H1 (cell line): ENCODE measurements at regions not wholly inside any gene's neighbourhood (a gene's known extent, or its start where the extent isn't known, plus 50 kb on each side); places are given as distances from the start of the nearest gene placed in this dataset.

Experiments
- CTCF ChIA-PET: fragments of 300-600 bp; sonication (Branson Sonifier 250); formaldehyde crosslinking; loops from one replicate; lab custom pipeline; 2021; ENCODE audit not compliant: partially characterized antibody; lab: Charles Lee
- POLR2A ChIA-PET: fragments of 300-600 bp; sonication (Branson Sonifier 250); formaldehyde crosslinking; loops from one replicate; lab custom pipeline; 2021; ENCODE audit warnings: inconsistent platforms; ENCODE audit not compliant: partially characterized antibody; lab: Charles Lee
- DNase-seq, 2 experiments: peaks; one replicate each; pipeline versions ENCODE4 v3.0.0 to v3.0.0-alpha.2; 2010 to 2022; ENCODE audit warnings: low spot score in 2 of 2, low read depth in 1 of 2, mixed read lengths in 1 of 2
- FAIRE-seq: peaks from 2 replicates; lab custom pipeline; 2011; peaks lifted over from hg19 to GRCh38; lab: Jason Lieb, UNC
- H2AFZ ChIP-seq: 2 replicates; pipeline ENCODE4 v1.8.1; 2012; ENCODE audit warnings: low read length, inconsistent platforms
- H2AK5ac ChIP-seq: 2 replicates; pipeline ENCODE4 v1.6.1; 2013; ENCODE audit warnings: low read depth, low read length
- H2BK120ac ChIP-seq: replicated peaks from 2 replicates; pipeline ENCODE3; 2013; ENCODE audit warnings: low read depth, low read length, inconsistent platforms
- H2BK12ac ChIP-seq: 2 replicates; pipeline ENCODE4 v1.6.1; 2013; ENCODE audit warnings: low read depth, low read length
- H2BK15ac ChIP-seq: 2 replicates; pipeline ENCODE4 v1.6.1; 2013; ENCODE audit warnings: low read length
- H2BK20ac ChIP-seq: 2 replicates; pipeline ENCODE4 v1.6.1; 2013; ENCODE audit warnings: low read length
- H2BK5ac ChIP-seq: 2 replicates; pipeline ENCODE4 v1.6.1; 2013; ENCODE audit warnings: low read depth, low read length
- H3K14ac ChIP-seq: 2 replicates; pipeline ENCODE4 v1.6.1; 2013; ENCODE audit warnings: inconsistent platforms; ENCODE audit not compliant: insufficient read length
- H3K18ac ChIP-seq: 2 replicates; pipeline ENCODE4 v1.6.1; 2013; ENCODE audit warnings: low read length; ENCODE audit errors: extremely low read depth
- H3K23ac ChIP-seq: 2 replicates; pipeline ENCODE4 v1.6.1; 2013; ENCODE audit warnings: inconsistent platforms; ENCODE audit not compliant: insufficient read length
- H3K23me2 ChIP-seq: 2 replicates; pipeline ENCODE4 v1.6.1; 2013; ENCODE audit warnings: low read depth, low read length
- H3K27ac ChIP-seq: 2 replicates; pipeline ENCODE4 v1.6.1; 2011; ENCODE audit warnings: low read depth, low read length, inconsistent platforms
- H3K27me3 ChIP-seq, 4 experiments: replicated peaks in 1 of 4; 1 replicate in 1 of 4; 2 replicates in 3 of 4; pipeline versions ENCODE4 v1.6.1 to v1.8.1; 2011 to 2013; ENCODE audit warnings: low read length in 3 of 4, mild to moderate bottlenecking in 3 of 4, inconsistent platforms in 2 of 4, mixed read lengths in 2 of 4, moderate library complexity in 1 of 4; ENCODE audit not compliant: control insufficient read depth in 3 of 4, insufficient read depth in 3 of 4; ENCODE audit errors: extremely low read depth in 1 of 4
- H3K36me3 ChIP-seq, 4 experiments: 2 replicates each; pipeline versions ENCODE4 v1.6.1 to v1.8.1; 2011 to 2013; ENCODE audit warnings: mild to moderate bottlenecking in 4 of 4, low read length in 3 of 4, moderate library complexity in 2 of 4, control low read depth in 1 of 4, inconsistent platforms in 1 of 4; ENCODE audit not compliant: insufficient read depth in 4 of 4, control insufficient read depth in 2 of 4
- H3K4ac ChIP-seq: replicated peaks from 2 replicates; pipeline ENCODE3; 2013; ENCODE audit warnings: low read length, low read depth, mixed read lengths, inconsistent platforms; ENCODE audit not compliant: insufficient read length
- H3K4me1 ChIP-seq, 4 experiments: replicated peaks in 1 of 4; 1 replicate in 1 of 4; 2 replicates in 3 of 4; pipeline versions ENCODE4 v1.6.1 to v1.8.1; 2011 to 2013; ENCODE audit warnings: low read length in 3 of 4, inconsistent platforms in 2 of 4, mixed read lengths in 1 of 4; ENCODE audit not compliant: insufficient read depth in 4 of 4, control insufficient read depth in 3 of 4
- H3K4me2 ChIP-seq, 2 experiments: 2 replicates each; pipeline versions ENCODE4 v1.6.1 to v1.8.1; 2011 to 2013; ENCODE audit warnings: low read depth in 2 of 2, low read length in 2 of 2, control low read depth in 1 of 2, inconsistent platforms in 1 of 2, mild to moderate bottlenecking in 1 of 2; ENCODE audit not compliant: insufficient read depth in 1 of 2
- H3K4me3 ChIP-seq, 4 experiments: fragments of 200-600, 300-600 bp in 1 of 4; sonication (generic), shearing (Covaris generic), sonication (Bioruptor Twin) in 1 of 4; 2 replicates each; pipeline versions ENCODE4 v1.5.1 to v1.8.1; 2011 to 2016; ENCODE audit warnings: low read length in 4 of 4, low read depth in 3 of 4, control low read depth in 2 of 4, inconsistent platforms in 2 of 4, mild to moderate bottlenecking in 2 of 4, mixed read lengths in 1 of 4, moderate library complexity in 1 of 4; ENCODE audit not compliant: insufficient read depth in 2 of 4; ENCODE audit errors: extremely low read depth in 1 of 4
- H3K56ac ChIP-seq: replicated peaks from 2 replicates; pipeline ENCODE3; 2013; ENCODE audit warnings: low read depth, mild to moderate bottlenecking, mixed read lengths, low read length, inconsistent platforms; ENCODE audit not compliant: insufficient read length
- H3K79me1 ChIP-seq: 2 replicates; pipeline ENCODE4 v1.6.1; 2013; ENCODE audit warnings: low read depth, low read length, control low read depth
- H3K79me2 ChIP-seq, 2 experiments: 2 replicates each; pipeline versions ENCODE4 v1.6.1 to v1.8.1; 2012 to 2013; ENCODE audit warnings: low read length in 2 of 2, mild to moderate bottlenecking in 2 of 2, inconsistent platforms in 1 of 2; ENCODE audit not compliant: insufficient read depth in 2 of 2, control insufficient read depth in 1 of 2
- H3K9ac ChIP-seq, 4 experiments: replicated peaks in 1 of 4; 1 replicate in 1 of 4; 2 replicates in 3 of 4; pipeline versions ENCODE4 v1.6.1 to v1.8.1; 2011 to 2013; ENCODE audit warnings: low read depth in 3 of 4, low read length in 3 of 4, control low read depth in 2 of 4, mild to moderate bottlenecking in 2 of 4, moderate library complexity in 2 of 4, inconsistent platforms in 1 of 4; ENCODE audit errors: extremely low read depth in 1 of 4
- H3K9me3 ChIP-seq, 2 experiments: 2 replicates each; pipeline versions ENCODE4 v1.6.1 to v1.8.1; 2012 to 2013; ENCODE audit warnings: mild to moderate bottlenecking in 2 of 2, moderate library complexity in 2 of 2, control low read depth in 1 of 2, inconsistent platforms in 1 of 2, low read depth in 1 of 2, low read length in 1 of 2, mixed read lengths in 1 of 2; ENCODE audit not compliant: insufficient read depth in 2 of 2
- H4K20me1 ChIP-seq, 2 experiments: replicated peaks in 1 of 2; 2 replicates each; pipeline versions ENCODE3 to v1.8.1; 2011 to 2013; ENCODE audit warnings: inconsistent platforms in 2 of 2, low read length in 2 of 2, mild to moderate bottlenecking in 1 of 2; ENCODE audit not compliant: insufficient read depth in 2 of 2, control insufficient read depth in 1 of 2
- H4K5ac ChIP-seq: 2 replicates; pipeline ENCODE4 v1.6.1; 2013; ENCODE audit warnings: low read length, low read depth, mixed read lengths, inconsistent platforms; ENCODE audit not compliant: insufficient read length
- H4K8ac ChIP-seq: 2 replicates; pipeline ENCODE4 v1.8.0; 2013; ENCODE audit warnings: mild to moderate bottlenecking, moderate library complexity, low read length, inconsistent platforms; ENCODE audit not compliant: insufficient read depth; ENCODE audit errors: extremely low read depth
- H4K91ac ChIP-seq: replicated peaks from 2 replicates; pipeline ENCODE3; 2013; ENCODE audit warnings: low read length, mixed read lengths, inconsistent platforms; ENCODE audit not compliant: insufficient read length
- CHD1 ChIP-seq: IDR thresholded peaks from 2 replicates; pipeline ENCODE4 v1.6.1; 2012; ENCODE audit warnings: low read depth, low read length, improper control_type of control experiment
- WGBS, 2 experiments: shearing (Covaris generic) in 1 of 2; methylation state at CpG; one replicate each; pipeline versions ENCODE4 v1.1.6 to v1.1.7; 2013 to 2015; ENCODE audit warnings: low lambda C conversion rate in 2 of 2, mixed read lengths in 2 of 2, inconsistent platforms in 1 of 2, low coverage in 1 of 2, missing lambda C conversion rate in 1 of 2; ENCODE audit not compliant: insufficient replicate concordance in 2 of 2, insufficient coverage in 1 of 2, insufficient read length in 1 of 2; ENCODE audit errors: extremely low coverage in 1 of 2, missing lambda C conversion rate in 1 of 2; 5-methylcytosine and 5-hydroxymethylcytosine counted together

GRCh38 chr10:62578301-62578700 lies 204.1 kb downstream of the ZNF365 start:
- H3K4me1 ChIP-seq: no peaks in the 10 kb centered on the region
- H2AK5ac ChIP-seq: no peak overlapping the region
- no peak overlapping the region for H4K91ac ChIP-seq
- no peak overlapping the region for H4K5ac ChIP-seq
- no peak overlapping the region for H3K9ac ChIP-seq
- FAIRE-seq (no peak), DNase-seq (no peak)
- H3K4me3 ChIP-seq: no peak overlapping the region
- no peak overlapping the region for H3K18ac ChIP-seq
- no peak overlapping the region for H2BK5ac ChIP-seq
- no peaks in the 10 kb centered on the region for H3K36me3 ChIP-seq
- no peak overlapping the region for H3K23ac ChIP-seq
- no peaks in the 10 kb centered on the region for H3K9me3 ChIP-seq
- no peak overlapping the region for H2BK120ac ChIP-seq
- H3K4ac ChIP-seq: no peak overlapping the region
- no peak overlapping the region for H2AFZ ChIP-seq
- no peak overlapping the region for H3K14ac ChIP-seq
- H3K56ac ChIP-seq: no peak overlapping the region
- H3K4me2 ChIP-seq: no peak overlapping the region
- no peak overlapping the region for H2BK15ac ChIP-seq
- no peaks in the 10 kb centered on the region for H3K79me2 ChIP-seq
- H3K27ac ChIP-seq: no peak overlapping the region
- no peaks in the 10 kb centered on the region for H3K23me2 ChIP-seq
- H3K79me1 ChIP-seq: no peaks in the 10 kb centered on the region
- H2BK12ac ChIP-seq: no peak overlapping the region
- no peak overlapping the region for H2BK20ac ChIP-seq
- 94% methylated on average over 6 of the region's 6 CpGs; no CpG with 5 or more reads in 1 of the 2 experiments for WGBS, 2 experiments
- TF ChIP-seq CHD1: no peak
- H4K8ac ChIP-seq: no peak overlapping the region
- H3K27me3 ChIP-seq: peaks cover 0 to 1% (median 0%) of the 10 kb centered on the region in 4 experiments; a peak in 2 of 7 replicates
- no peaks in the 10 kb centered on the region for H4K20me1 ChIP-seq
- CTCF ChIA-PET: interaction anchor here (1.9 kb wide), 1 partner anchor 16 kb away, joined by 10 read pairs; no protein-coding TSS in a partner anchor
- POLR2A ChIA-PET: no interaction called here
